Smooth muscle cell (in vitro differentiated cells): ENCODE measurements at regions not wholly inside any gene's neighbourhood (a gene's known extent, or its start where the extent isn't known, plus 50 kb on each side); places are given as distances from the start of the nearest gene placed in this dataset.

ENCODE experiments used
- DNase-seq: peaks from one replicate; lab custom pipeline; 2025; ENCODE audit not compliant: unreplicated experiment; lab: John Stamatoyannopoulos, UW
- H2AFZ ChIP-seq: fragments of 200-600 bp; sonication (generic); 2 replicates; pipeline ENCODE4 v1.6.0; 2016; ENCODE audit warnings: antibody characterized with exemption, low read depth, mild to moderate bottlenecking
- H3F3A ChIP-seq: fragments of 200-600 bp; sonication (generic); 2 replicates; pipeline ENCODE4 v1.6.0; 2017; ENCODE audit warnings: antibody characterized with exemption, low read depth
- H3K27ac ChIP-seq: fragments of 200-600 bp; sonication (generic); 2 replicates; pipeline ENCODE4 v1.5.1; 2016; ENCODE audit warnings: low read depth, mild to moderate bottlenecking
- H3K27me3 ChIP-seq: fragments of 200-600 bp; sonication (generic); 2 replicates; pipeline ENCODE4 v1.6.1; 2016; ENCODE audit warnings: low read depth, mild to moderate bottlenecking
- H3K36me3 ChIP-seq: fragments of 200-600 bp; sonication (generic); 2 replicates; pipeline ENCODE4 v1.5.1; 2016; ENCODE audit warnings: low read depth
- H3K4me1 ChIP-seq: fragments of 200-600 bp; sonication (generic); 2 replicates; pipeline ENCODE4 v1.5.1; 2016; ENCODE audit warnings: low read depth
- H3K4me2 ChIP-seq: fragments of 200-600 bp; sonication (generic); 2 replicates; pipeline ENCODE4 v1.6.0; 2016; ENCODE audit warnings: mild to moderate bottlenecking
- H3K4me3 ChIP-seq: fragments of 200-600 bp; sonication (generic); 2 replicates; pipeline ENCODE4 v1.5.1; 2016; ENCODE audit warnings: mild to moderate bottlenecking
- H3K79me2 ChIP-seq: fragments of 200-600 bp; sonication (generic); 2 replicates; pipeline ENCODE4 v1.6.0; 2016; ENCODE audit warnings: low read depth, mild to moderate bottlenecking
- H3K9ac ChIP-seq: fragments of 200-600 bp; sonication (generic); 2 replicates; pipeline ENCODE4 v1.6.0; 2016; ENCODE audit warnings: low read depth
- H3K9me3 ChIP-seq: fragments of 200-600 bp; sonication (generic); replicated peaks from 2 replicates; pipeline ENCODE4 v1.5.1; 2016; ENCODE audit warnings: low read depth
- H4K20me1 ChIP-seq: fragments of 200-600 bp; sonication (generic); 2 replicates; pipeline ENCODE4 v1.6.0; 2016; ENCODE audit warnings: low read depth
- WGBS: methylation state at CpG from one replicate; pipeline ENCODE4 v1.1.7; 2016; ENCODE audit warnings: low lambda C conversion rate; 5-methylcytosine and 5-hydroxymethylcytosine counted together
- TF ChIP-seq, protein P1 (sequence below): fragments of 200-600 bp; sonication (generic); IDR thresholded peaks from 2 replicates; pipeline ENCODE4 v1.5.1; 2017; ENCODE audit warnings: borderline replicate concordance, mild to moderate bottlenecking, antibody characterized with exemption; ENCODE audit not compliant: insufficient read depth, poor library complexity, severe bottlenecking

GRCh38 chr6:74588094-74588832 is 617.6 kb downstream of the COL12A1 start:
- Histone ChIP-seq H3K4me2 (no peak overlapping the region), H3K4me1 (no peaks in the 10 kb centered on the region), H3K9me3 (no peaks in the 10 kb centered on the region), H3K9ac (no peak overlapping the region), H3K36me3 (no peaks in the 10 kb centered on the region), H3F3A (no peaks in the 10 kb centered on the region), H3K27ac (no peak overlapping the region), H3K79me2 (no peaks in the 10 kb centered on the region), H3K27me3 (no peaks in the 10 kb centered on the region), H4K20me1 (no peaks in the 10 kb centered on the region), H3K4me3 (no peak overlapping the region), H2AFZ (no peak overlapping the region)
- 92% methylated on average over 5 of the region's 5 CpGs for WGBS
- DNase-seq = no peak
- TF ChIP-seq, protein P1, sequence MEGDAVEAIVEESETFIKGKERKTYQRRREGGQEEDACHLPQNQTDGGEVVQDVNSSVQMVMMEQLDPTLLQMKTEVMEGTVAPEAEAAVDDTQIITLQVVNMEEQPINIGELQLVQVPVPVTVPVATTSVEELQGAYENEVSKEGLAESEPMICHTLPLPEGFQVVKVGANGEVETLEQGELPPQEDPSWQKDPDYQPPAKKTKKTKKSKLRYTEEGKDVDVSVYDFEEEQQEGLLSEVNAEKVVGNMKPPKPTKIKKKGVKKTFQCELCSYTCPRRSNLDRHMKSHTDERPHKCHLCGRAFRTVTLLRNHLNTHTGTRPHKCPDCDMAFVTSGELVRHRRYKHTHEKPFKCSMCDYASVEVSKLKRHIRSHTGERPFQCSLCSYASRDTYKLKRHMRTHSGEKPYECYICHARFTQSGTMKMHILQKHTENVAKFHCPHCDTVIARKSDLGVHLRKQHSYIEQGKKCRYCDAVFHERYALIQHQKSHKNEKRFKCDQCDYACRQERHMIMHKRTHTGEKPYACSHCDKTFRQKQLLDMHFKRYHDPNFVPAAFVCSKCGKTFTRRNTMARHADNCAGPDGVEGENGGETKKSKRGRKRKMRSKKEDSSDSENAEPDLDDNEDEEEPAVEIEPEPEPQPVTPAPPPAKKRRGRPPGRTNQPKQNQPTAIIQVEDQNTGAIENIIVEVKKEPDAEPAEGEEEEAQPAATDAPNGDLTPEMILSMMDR = no peak

- Histone ChIP-seq H3F3A (no peaks in the 10 kb centered on the region), H3K27ac (no peak overlapping the region), H2AFZ (peak overlapping the region; percentile 19), H3K36me3 (no peaks in the 10 kb centered on the region), H3K9ac (no peak overlapping the region), H3K4me2 (no peak overlapping the region), H3K4me3 (no peak overlapping the region), H3K4me1 (no peaks in the 10 kb centered on the region), H3K9me3 (no peaks in the 10 kb centered on the region), H3K27me3 (no peaks in the 10 kb centered on the region), H4K20me1 (no peaks in the 10 kb centered on the region), H3K79me2 (no peaks in the 10 kb centered on the region)
- 76% methylated on average over 2 of the region's 2 CpGs for WGBS
- DNase-seq = no peak
- TF ChIP-seq, protein P1 = no peak
These were observed 618.5 kb downstream of the COL12A1 start for GRCh38 chr6:74587386-74587785.

DNA sequence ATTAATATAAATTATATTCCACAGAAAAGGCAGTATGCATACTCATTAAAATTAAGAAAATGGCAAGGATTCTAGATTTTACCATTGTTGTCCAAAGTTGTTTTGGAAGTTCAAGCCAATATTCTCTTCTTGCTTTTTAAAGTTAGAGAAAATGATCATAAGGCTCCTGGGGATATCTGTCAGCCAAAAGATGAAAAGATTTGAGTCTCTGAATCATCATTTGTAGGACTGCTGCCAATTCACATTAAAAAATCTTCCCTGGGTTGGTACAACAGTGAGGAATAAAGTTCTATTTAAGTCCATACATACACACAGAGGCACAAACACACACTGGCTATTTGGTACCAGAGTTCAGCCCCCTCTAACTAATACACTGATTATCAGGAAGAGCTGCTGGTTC is 620.1 kb downstream of the COL12A1 start:
- DNase-seq = no peak
- no peaks in the 10 kb centered on the region for H3K36me3 ChIP-seq
- no peaks in the 10 kb centered on the region for H3K9me3 ChIP-seq
- no peak overlapping the region for H3K27ac ChIP-seq
- no peaks in the 10 kb centered on the region for H3K27me3 ChIP-seq
- TF ChIP-seq, protein P1 = no peak
- H2AFZ ChIP-seq = no peak overlapping the region
- H4K20me1 ChIP-seq = no peaks in the 10 kb centered on the region
- H3F3A ChIP-seq = no peaks in the 10 kb centered on the region
- no peak overlapping the region for H3K4me3 ChIP-seq
- H3K4me1 ChIP-seq = no peaks in the 10 kb centered on the region
- H3K9ac ChIP-seq = no peak overlapping the region
- no peaks in the 10 kb centered on the region for H3K79me2 ChIP-seq
- H3K4me2 ChIP-seq = no peak overlapping the region

GRCh38 chr6:74581681-74582080 is 624.2 kb downstream of the COL12A1 start:
- H3K9me3 ChIP-seq = no peaks in the 10 kb centered on the region
- H3K27me3 ChIP-seq = no peaks in the 10 kb centered on the region
- no peak overlapping the region for H3K9ac ChIP-seq
- H3K4me2 ChIP-seq = no peak overlapping the region
- H3K27ac ChIP-seq = no peak overlapping the region
- WGBS = 95% methylated on average over 6 of the region's 6 CpGs
- no peak for DNase-seq
- peaks cover 7% of the 10 kb centered on the region for H3K4me1 ChIP-seq
- no peak overlapping the region for H3K4me3 ChIP-seq
- peaks cover 6% of the 10 kb centered on the region for H3F3A ChIP-seq
- no peak overlapping the region for H2AFZ ChIP-seq
- H3K79me2 ChIP-seq = no peaks in the 10 kb centered on the region
- TF ChIP-seq, protein P1 = no peak
- no peaks in the 10 kb centered on the region for H4K20me1 ChIP-seq
- H3K36me3 ChIP-seq = no peaks in the 10 kb centered on the region
